ENCODE measurements at regions not wholly inside any gene's neighbourhood (a gene's known extent, or its start where the extent isn't known, plus 50 kb on each side); places are given as distances from the start of the nearest gene placed in this dataset.

DNA sequence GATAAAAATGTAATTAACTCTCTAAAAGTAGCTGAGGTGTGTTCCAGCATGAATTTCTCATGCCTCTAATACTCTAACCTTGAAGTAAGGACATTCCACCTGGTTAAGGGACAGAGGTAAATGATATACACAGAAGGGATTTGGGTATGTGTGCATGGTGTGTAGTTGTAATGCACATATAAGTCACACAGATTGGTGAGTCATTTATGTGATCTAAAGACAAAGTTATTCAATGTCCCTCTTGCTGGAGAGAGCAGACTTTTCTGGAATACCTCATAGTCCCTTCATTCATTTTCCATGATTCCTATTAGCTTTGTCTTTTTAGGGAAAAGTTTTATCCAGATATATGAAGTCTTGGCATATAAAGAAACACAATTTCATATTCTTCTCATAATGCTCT lies 234.9 kb downstream of the SNAPC1 start:
- TF ChIP-seq SPI1 (IDR thresholded peaks at IDR 0.05; ENCODE audit: low read depth, low read length) (no peak), POLR2AphosphoS5 (IDR thresholded peaks at IDR 0.05; ENCODE audit: low read depth, low read length) (no peak), POLR2A (IDR thresholded peaks at IDR 0.05; ENCODE audit: low read depth, low read length) (no peak), TAF1 (IDR thresholded peaks at IDR 0.05; ENCODE audit: low read depth, low read length) (no peak), PAX5 (IDR thresholded peaks at IDR 0.05; ENCODE audit: insufficient read depth, low read length, severe bottlenecking) (no peak)

Measured in GM12891 (cell line).